ENCODE measurements at regions not wholly inside any gene's neighbourhood (a gene's known extent, or its start where the extent isn't known, plus 50 kb on each side); places are given as distances from the start of the nearest gene placed in this dataset.

DNA sequence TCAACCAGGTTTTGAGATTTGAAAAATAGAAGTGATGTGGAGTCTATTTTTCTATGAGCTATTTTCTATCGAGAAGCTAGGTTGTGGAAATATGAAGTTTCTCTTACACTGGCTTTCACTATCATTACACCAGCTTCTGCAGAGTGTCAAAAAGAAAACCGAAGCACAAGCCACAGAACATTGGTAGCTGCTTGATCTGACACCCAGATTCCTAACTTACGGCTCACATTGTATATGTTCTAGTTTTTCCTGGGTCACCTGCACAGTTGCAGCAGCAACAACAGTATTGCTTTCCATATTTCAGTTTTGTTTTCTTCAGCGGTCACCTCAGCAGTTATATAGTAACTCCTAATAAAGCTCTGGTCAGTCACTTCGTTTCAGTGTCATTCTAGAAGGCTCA lies 790.1 kb downstream of the PLOD2 start:
- TF ChIP-seq CTCF (IDR thresholded peaks at IDR 0.05) = no peak
- Mint-ChIP-seq H3K4me3 (no peak overlapping the region), H3K36me3 (ENCODE audit: low read depth) (no peaks in the 10 kb centered on the region), H3K27ac (no peak overlapping the region), H3K9me3 (peaks cover 5% of the 10 kb centered on the region), H3K27me3 (no peaks in the 10 kb centered on the region), H3K4me1 (no peaks in the 10 kb centered on the region)
- intact Hi-C loops (cut with micrococcal nuclease) = no loop called here
- ATAC-seq (ENCODE audit: low read depth) (no peak), DNase-seq (no peak)
- ChIA-PET POLR2A (no interaction called here), CTCF (no interaction called here)

DNA sequence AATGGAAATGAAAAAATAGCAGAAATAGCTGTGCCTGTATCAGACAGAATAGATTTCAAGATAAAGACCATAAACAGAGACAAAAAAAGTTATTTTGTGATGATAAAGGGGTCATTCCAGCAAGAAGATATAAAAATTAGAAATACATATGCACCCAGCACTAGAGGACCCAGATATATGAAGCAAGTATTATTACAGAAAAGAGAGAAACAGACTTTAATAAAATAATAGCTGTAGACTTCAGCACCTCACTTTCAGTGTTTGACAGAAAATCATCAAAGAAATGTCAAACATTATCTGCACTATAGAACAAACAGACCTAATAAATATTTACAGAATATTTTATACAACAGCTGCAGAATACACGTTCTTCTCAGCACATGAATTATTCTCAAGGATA lies 783.7 kb downstream of the PLOD2 start:
- intact Hi-C loops (cut with micrococcal nuclease) = no loop called here
- Mint-ChIP-seq H3K9me3 (no peaks in the 10 kb centered on the region), H3K4me3 (no peak overlapping the region), H3K4me1 (no peaks in the 10 kb centered on the region), H3K27ac (no peak overlapping the region), H3K36me3 (ENCODE audit: low read depth) (no peaks in the 10 kb centered on the region), H3K27me3 (no peaks in the 10 kb centered on the region)
- POLR2A ChIA-PET = no interaction called here
- ATAC-seq (ENCODE audit: low read depth) = no peak
- CTCF ChIA-PET = no interaction called here
- no peak for TF ChIP-seq CTCF (IDR thresholded peaks at IDR 0.05)
- DNase-seq = no peak

DNA sequence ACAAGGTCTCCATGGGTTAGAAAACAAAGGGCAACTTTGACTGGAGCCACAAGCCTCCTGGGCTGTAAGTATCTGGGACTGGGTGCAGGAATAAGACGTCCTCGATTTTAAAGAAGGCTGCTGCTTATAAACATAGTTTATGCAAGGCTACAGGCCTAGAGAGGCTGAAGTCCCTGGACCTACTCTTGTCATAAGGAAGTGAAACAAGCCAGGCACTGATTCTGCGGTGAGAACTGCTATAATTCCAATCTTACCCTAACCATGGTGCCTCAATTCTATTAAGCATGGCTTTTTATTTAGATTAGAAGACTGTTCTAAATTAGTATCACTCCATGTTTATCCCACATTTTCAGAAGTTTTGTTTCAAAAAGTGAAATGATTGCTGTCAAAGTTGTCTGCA lies 777.6 kb downstream of the PLOD2 start:
- ChIA-PET POLR2A (no interaction called here), CTCF (no interaction called here)
- DNase-seq (no peak), ATAC-seq (ENCODE audit: low read depth) (no peak)
- peaks cover 5% of the 10 kb centered on the region for H3K9me3 Mint-ChIP-seq
- H3K27ac Mint-ChIP-seq = no peak overlapping the region
- no peaks in the 10 kb centered on the region for H3K36me3 Mint-ChIP-seq (ENCODE audit: low read depth)
- H3K27me3 Mint-ChIP-seq = no peaks in the 10 kb centered on the region
- no peaks in the 10 kb centered on the region for H3K4me1 Mint-ChIP-seq
- intact Hi-C loops (cut with micrococcal nuclease) = no loop called here
- TF ChIP-seq CTCF (IDR thresholded peaks at IDR 0.05) = no peak
- no peak overlapping the region for H3K4me3 Mint-ChIP-seq

DNA sequence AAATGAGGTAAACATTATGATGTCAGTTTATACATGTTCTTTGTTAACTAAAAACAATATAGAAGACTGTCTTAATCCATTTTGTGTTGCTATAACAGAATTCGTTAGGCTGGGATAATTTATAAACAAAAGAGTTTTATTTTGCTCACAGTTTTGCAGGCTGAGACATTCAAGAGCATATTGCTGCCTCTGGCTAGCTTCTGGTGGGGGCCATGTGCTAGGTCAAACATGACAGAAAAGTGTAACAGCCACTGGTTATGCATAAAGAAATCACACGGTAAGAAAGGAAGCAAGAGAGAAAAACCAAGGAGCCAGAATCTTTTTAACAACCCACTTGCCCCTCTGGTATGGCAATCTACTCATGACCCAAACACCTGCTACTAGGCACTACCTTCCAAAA lies 776.7 kb downstream of the PLOD2 start:
- H3K27ac Mint-ChIP-seq = no peak overlapping the region
- H3K4me1 Mint-ChIP-seq = no peaks in the 10 kb centered on the region
- ChIA-PET CTCF (interaction anchor here (0.7 kb wide), 1 partner anchor 12 kb away, joined by 3 read pairs; no protein-coding TSS in a partner anchor), POLR2A (no interaction called here)
- no peak for TF ChIP-seq CTCF (IDR thresholded peaks at IDR 0.05)
- H3K27me3 Mint-ChIP-seq = no peaks in the 10 kb centered on the region
- intact Hi-C loops (cut with micrococcal nuclease) = no loop called here
- ATAC-seq (ENCODE audit: low read depth) (no peak), DNase-seq (no peak)
- H3K36me3 Mint-ChIP-seq (ENCODE audit: low read depth) = no peaks in the 10 kb centered on the region
- no peak overlapping the region for H3K4me3 Mint-ChIP-seq
- H3K9me3 Mint-ChIP-seq = peaks cover 10% of the 10 kb centered on the region

- ChIA-PET CTCF (no interaction called here), POLR2A (no interaction called here)
- DNase-seq (no peak), ATAC-seq (ENCODE audit: low read depth) (no peak)
- Mint-ChIP-seq H3K27ac (no peak overlapping the region), H3K27me3 (no peaks in the 10 kb centered on the region), H3K36me3 (ENCODE audit: low read depth) (no peaks in the 10 kb centered on the region), H3K4me3 (no peak overlapping the region), H3K9me3 (peaks cover 12% of the 10 kb centered on the region), H3K4me1 (no peaks in the 10 kb centered on the region)
- intact Hi-C loops (cut with micrococcal nuclease) = no loop called here
- TF ChIP-seq CTCF (IDR thresholded peaks at IDR 0.05) = no peak
Observed at GRCh38 chr3:145387211-145387610, 773.8 kb downstream of the PLOD2 start.

Data from activated B cell treated with CpG ODN at 0.5 μM for 24 hours (primary cell).